ENCODE measurements at regions not wholly inside any gene's neighbourhood (a gene's known extent, or its start where the extent isn't known, plus 50 kb on each side); places are given as distances from the start of the nearest gene placed in this dataset.

GRCh38 chr10:116792817-116793216 lies 50.5 kb upstream of the HSPA12A start:
- no peak for DNase-seq

DNA sequence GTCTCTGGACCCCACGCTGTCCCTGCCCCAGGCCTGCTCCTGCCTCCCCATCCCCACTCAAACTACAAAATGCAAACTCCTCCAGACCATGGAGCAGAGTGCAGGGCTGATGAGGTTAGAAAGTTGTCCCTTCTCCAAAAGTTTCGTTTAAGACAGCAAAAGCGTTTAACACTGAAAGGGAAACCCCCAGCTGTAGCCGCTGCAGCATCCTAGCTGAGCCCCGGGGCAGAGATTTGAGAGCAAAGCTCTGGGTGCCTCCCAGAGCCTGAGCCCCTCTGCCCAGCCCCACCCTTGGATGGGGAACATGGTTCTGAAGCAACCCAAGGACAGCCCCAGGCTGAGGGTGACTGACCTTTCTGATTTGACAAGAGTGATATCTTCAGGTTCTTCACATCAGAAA lies 52.8 kb upstream of the ENO4 start:
- no peak for DNase-seq

GRCh38 chr10:116796910-116797513 lies 52.3 kb upstream of the ENO4 start:
- DNase-seq = peak; percentile 67

- no peak for DNase-seq
Observed at GRCh38 chr10:116798859-116799258, 50.4 kb upstream of the ENO4 start.

Data from fibroblast of upper back skin (primary cell).